Lower leg skin (tissue), 4 donors: ENCODE measurements at regions not wholly inside any gene's neighbourhood (a gene's known extent, or its start where the extent isn't known, plus 50 kb on each side); places are given as distances from the start of the nearest gene placed in this dataset.
"Not testable (repeated sequence)": the region's sequence is repeated elsewhere in the genome, so short reads cannot be mapped to it uniquely, and the experiment has no call there.

Source experiments
- DNase-seq, 2 donors: peaks; one replicate each; pipeline ENCODE4 v3.0.0-alpha.2; 2019; ENCODE audit warnings: low spot score in 2 of 2
- H3K4me3 ChIP-seq: fragments of 200-600 bp; sonication (generic); 2 replicates; pipeline ENCODE4 v1.5.1; 2017; ENCODE audit warnings: mild to moderate bottlenecking, low read depth; ENCODE audit not compliant: poor library complexity, severe bottlenecking
- POLR2A ChIP-seq, 2 donors: fragments of 450-650 bp; IDR thresholded peaks; one replicate each; pipeline ENCODE4 v1.6.1; 2016 to 2017; ENCODE audit warnings: antibody characterized with exemption in 2 of 2, mild to moderate bottlenecking in 1 of 2, moderate library complexity in 1 of 2
- WGBS, 2 donors: methylation state at CpG; one replicate each; pipeline ENCODE4 v1.1.5; 2018; 5-methylcytosine and 5-hydroxymethylcytosine counted together
- intact Hi-C: fragments of 100-400 bp; cut with DNase I; formaldehyde crosslinking; loops from one replicate; pipeline ENCODE4 v1.15.0; 2023; ENCODE audit warnings: low total_unique reads
- TF ChIP-seq, protein P1 (sequence below), 3 donors: fragments of 450-650 bp; IDR thresholded peaks; one replicate each; pipeline ENCODE4 v1.5.1; 2016; ENCODE audit warnings: antibody characterized with exemption in 3 of 3, mild to moderate bottlenecking in 3 of 3, moderate library complexity in 2 of 3

DNA sequence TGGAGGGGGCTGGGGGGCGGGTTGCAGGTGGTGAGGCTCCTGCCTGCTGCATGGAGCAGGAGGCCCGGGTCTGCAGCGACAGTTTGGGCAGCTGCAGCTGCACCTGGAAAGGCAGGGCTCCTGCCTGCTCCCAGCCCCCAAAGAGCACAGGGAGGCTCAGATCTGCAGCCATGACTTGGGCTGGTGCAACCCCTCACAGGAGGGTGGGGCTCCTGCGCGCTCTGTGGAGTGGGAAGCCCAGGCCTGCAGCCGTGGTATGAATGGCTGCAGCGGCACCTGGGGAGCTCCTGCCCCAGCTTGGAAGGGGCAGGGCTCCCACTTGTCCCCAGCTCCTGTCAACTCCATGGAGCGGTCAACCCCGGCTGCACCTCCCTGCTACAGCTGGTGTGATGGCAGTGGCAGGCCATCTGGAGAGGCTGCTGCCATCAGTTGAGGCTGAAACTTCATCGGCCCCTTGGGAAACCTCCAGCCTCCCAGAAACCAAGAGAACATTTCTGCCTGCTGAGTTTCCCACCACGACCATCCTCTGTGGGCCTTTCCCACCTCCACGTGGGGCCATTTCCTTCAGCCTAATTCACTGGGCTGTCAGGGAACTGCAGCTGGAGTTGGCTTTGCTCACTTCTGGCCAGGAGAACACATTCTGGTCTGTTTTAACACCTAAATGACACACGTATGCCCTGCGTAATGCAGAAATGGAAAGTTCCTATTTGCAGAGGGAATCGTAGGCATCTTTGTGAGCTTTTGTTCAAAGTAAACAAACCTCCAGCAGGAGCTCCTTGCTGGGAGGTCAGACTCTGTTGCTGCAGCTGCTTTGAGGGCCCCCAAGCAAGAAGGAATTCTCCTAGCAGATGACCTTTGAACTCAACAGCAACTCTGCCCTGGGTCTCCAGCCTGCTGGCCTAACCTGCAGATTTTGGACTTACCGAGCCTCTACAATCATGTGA is 429.0 kb downstream of the PREX1 start:
- TF ChIP-seq POLR2A (IDR thresholded peaks at IDR 0.05), result no peak
- TF ChIP-seq, protein P1, sequence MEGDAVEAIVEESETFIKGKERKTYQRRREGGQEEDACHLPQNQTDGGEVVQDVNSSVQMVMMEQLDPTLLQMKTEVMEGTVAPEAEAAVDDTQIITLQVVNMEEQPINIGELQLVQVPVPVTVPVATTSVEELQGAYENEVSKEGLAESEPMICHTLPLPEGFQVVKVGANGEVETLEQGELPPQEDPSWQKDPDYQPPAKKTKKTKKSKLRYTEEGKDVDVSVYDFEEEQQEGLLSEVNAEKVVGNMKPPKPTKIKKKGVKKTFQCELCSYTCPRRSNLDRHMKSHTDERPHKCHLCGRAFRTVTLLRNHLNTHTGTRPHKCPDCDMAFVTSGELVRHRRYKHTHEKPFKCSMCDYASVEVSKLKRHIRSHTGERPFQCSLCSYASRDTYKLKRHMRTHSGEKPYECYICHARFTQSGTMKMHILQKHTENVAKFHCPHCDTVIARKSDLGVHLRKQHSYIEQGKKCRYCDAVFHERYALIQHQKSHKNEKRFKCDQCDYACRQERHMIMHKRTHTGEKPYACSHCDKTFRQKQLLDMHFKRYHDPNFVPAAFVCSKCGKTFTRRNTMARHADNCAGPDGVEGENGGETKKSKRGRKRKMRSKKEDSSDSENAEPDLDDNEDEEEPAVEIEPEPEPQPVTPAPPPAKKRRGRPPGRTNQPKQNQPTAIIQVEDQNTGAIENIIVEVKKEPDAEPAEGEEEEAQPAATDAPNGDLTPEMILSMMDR (IDR thresholded peaks at IDR 0.05), result no peak
- no peak for DNase-seq
- H3K4me3 ChIP-seq, result no peak overlapping the region
- intact Hi-C loops, result no loop called here
- 81 to 86% methylated on average over 11 to 15 of the region's 16 CpGs for WGBS, 2 donors

GRCh38 chr20:48396981-48397861 is 430.6 kb downstream of the PREX1 start:
- H3K4me3 ChIP-seq, DNase-seq, intact Hi-C loops: not testable (repeated sequence)
- WGBS, 2 donors, result 58 to 74% methylated on average over 19 of the region's 19 CpGs

DNA sequence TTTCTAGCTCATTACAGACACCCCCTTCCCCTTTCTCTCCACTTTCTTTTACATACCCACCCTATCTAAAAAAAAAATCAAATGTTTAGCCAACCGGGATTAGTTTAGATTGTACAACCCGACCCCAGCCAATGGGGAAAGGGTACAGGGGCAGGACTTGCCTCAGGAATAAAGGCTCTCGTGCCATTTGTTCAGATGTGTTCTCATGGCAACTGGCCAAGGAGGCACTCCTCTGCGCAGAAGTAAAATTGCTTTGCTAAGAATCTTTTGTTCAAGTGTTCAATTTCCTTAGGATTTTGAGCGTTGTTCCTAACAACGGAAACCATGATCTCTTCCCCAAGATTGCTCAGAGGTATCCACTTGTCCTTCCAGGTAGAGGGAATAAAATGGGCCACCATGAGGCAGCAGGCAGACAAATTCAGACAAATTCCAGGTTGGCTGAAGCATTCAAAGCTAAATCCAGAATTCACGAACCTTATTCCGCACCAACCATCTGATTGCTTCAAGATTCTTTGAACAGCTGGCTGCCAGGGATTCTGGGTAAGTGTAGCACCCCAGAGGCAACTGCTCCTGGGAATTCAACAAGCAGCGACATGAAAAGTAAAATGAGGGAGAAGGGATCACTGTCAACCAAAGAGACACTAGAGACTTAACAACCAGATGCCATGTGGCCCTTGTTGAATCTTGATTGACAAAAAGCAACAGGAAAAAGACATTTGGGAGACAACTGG is 431.8 kb downstream of the PREX1 start:
- 33 to 53% methylated on average over 9 of the region's 9 CpGs for WGBS, 2 donors
- no peak overlapping the region for H3K4me3 ChIP-seq
- DNase-seq, result no peak
- no peak for TF ChIP-seq POLR2A (IDR thresholded peaks at IDR 0.05)
- TF ChIP-seq, protein P1 (IDR thresholded peaks at IDR 0.05), result no peak
- intact Hi-C loops, result no loop called here

- intact Hi-C loops, result no loop called here
- DNase-seq, result no peak
- WGBS, 2 donors, result 86 to 92% methylated on average over 8 to 9 of the region's 9 CpGs
Observed at GRCh38 chr20:48394415-48395081, 433.3 kb downstream of the PREX1 start.

DNA sequence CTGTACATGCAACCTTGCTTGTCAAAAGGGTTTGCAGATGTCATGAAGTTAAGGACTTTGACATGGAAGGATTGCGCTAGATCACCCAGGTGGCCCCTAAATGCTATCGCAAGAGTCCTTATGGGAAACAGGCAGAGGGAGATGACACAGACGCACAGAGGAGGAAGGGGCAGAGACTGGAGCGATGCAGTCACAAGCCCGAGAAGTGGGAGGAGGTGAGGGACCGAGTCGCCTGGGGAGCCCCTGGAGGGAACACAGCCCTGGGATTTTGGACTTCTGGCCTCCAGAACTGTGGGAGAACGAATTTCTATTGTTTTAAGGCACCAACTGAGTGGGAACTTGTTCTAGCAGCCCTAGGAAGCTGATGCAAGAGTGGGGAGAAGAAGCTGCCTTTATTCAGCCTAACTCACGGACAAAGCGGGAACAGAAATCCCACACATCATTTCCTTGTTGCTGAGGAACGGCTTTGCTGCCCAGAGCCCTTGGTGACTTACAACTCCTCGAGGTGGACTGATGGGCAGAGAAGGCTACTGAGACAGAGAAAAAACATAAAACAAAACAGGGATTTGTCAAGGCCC is 434.0 kb downstream of the PREX1 start:
- intact Hi-C loops, result no loop called here

More at GRCh38 chr20:48394415-48395081, 433.3 kb downstream of the PREX1 start:
- TF ChIP-seq, protein P1 (IDR thresholded peaks at IDR 0.05), result no peak
- no peak for TF ChIP-seq POLR2A (IDR thresholded peaks at IDR 0.05)
- H3K4me3 ChIP-seq, result no peak overlapping the region

More for the DNA sequence above, 434.0 kb downstream of the PREX1 start:
- no peak overlapping the region for H3K4me3 ChIP-seq
- TF ChIP-seq, protein P1 (IDR thresholded peaks at IDR 0.05), result no peak
- TF ChIP-seq POLR2A (IDR thresholded peaks at IDR 0.05), result no peak
- 82 to 85% methylated on average over 12 of the region's 12 CpGs for WGBS, 2 donors
- no peak for DNase-seq
